SU-DHL-6 (cell line): ENCODE measurements at regions not wholly inside any gene's neighbourhood (a gene's known extent, or its start where the extent isn't known, plus 50 kb on each side); places are given as distances from the start of the nearest gene placed in this dataset.

Experiments
- EZH2phosphoT487 ChIP-seq: fragments of 200-600 bp; sonication (generic), shearing (Covaris generic); conservative IDR thresholded peaks from 2 replicates; pipeline ENCODE4 v1.6.1; 2018; ENCODE audit warnings: mild to moderate bottlenecking, antibody characterized with exemption, low read length, moderate library complexity, mixed read lengths
- TF ChIP-seq, protein P1 (sequence below): fragments of 200-600 bp; sonication (generic); IDR thresholded peaks from one replicate; pipeline ENCODE4 v1.5.1; 2017; ENCODE audit warnings: antibody characterized with exemption, mild to moderate bottlenecking, low read length, moderate library complexity; ENCODE audit not compliant: insufficient read depth, poor library complexity, severe bottlenecking

DNA sequence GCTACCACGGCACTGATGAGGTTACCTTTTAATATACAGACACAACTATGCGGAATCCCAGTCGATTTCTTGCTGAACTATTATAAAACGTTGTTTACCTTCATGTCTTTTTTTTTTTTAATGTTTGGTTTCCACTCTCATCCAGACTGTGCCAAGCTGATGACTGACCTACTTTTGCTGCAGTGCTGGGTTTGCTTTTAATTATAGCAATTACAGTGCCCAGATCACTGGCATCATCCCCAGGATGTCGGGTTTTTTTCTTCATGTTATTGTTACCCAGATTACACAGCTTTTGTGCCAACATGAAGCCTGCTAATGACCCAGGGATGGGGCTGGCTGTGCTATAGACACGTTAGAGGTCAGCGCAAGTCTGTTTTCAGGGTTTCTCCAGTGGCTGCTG is 294.0 kb upstream of the ATP10A start:
- TF ChIP-seq, protein P1, sequence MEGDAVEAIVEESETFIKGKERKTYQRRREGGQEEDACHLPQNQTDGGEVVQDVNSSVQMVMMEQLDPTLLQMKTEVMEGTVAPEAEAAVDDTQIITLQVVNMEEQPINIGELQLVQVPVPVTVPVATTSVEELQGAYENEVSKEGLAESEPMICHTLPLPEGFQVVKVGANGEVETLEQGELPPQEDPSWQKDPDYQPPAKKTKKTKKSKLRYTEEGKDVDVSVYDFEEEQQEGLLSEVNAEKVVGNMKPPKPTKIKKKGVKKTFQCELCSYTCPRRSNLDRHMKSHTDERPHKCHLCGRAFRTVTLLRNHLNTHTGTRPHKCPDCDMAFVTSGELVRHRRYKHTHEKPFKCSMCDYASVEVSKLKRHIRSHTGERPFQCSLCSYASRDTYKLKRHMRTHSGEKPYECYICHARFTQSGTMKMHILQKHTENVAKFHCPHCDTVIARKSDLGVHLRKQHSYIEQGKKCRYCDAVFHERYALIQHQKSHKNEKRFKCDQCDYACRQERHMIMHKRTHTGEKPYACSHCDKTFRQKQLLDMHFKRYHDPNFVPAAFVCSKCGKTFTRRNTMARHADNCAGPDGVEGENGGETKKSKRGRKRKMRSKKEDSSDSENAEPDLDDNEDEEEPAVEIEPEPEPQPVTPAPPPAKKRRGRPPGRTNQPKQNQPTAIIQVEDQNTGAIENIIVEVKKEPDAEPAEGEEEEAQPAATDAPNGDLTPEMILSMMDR, result no peak
- TF ChIP-seq EZH2phosphoT487, result no peak
